GM03348 (cell line): ENCODE measurements at regions not wholly inside any gene's neighbourhood (a gene's known extent, or its start where the extent isn't known, plus 50 kb on each side); places are given as distances from the start of the nearest gene placed in this dataset.

Source experiments
- DNase-seq: peaks from one replicate; pipeline ENCODE4 v3.0.0; 2012; ENCODE audit warnings: low spot score

- no peak for DNase-seq
These were observed 595.4 kb upstream of the AGA start for GRCh38 chr4:178037459-178038214.

GRCh38 chr4:178056996-178057395 is 614.8 kb upstream of the AGA start:
- DNase-seq: no peak

GRCh38 chr4:178063568-178063967 is 621.3 kb upstream of the AGA start:
- no peak for DNase-seq

- DNase-seq: no peak
These were observed 624.2 kb upstream of the AGA start for GRCh38 chr4:178066338-178066941.

GRCh38 chr4:178068136-178068535 is 625.9 kb upstream of the AGA start:
- no peak for DNase-seq

GRCh38 chr4:178070163-178070562 is 627.9 kb upstream of the AGA start:
- no peak for DNase-seq

- no peak for DNase-seq
These were observed 638.1 kb upstream of the AGA start for GRCh38 chr4:178080312-178080711.

GRCh38 chr4:178081176-178081575 is 638.9 kb upstream of the AGA start:
- no peak for DNase-seq

GRCh38 chr4:178081896-178082295 is 639.7 kb upstream of the AGA start:
- no peak for DNase-seq

GRCh38 chr4:178082906-178083305 is 640.7 kb upstream of the AGA start:
- no peak for DNase-seq

- no peak for DNase-seq
These were observed 641.7 kb upstream of the AGA start for GRCh38 chr4:178083968-178084367.

GRCh38 chr4:178086320-178086719 is 644.1 kb upstream of the AGA start:
- DNase-seq: no peak

- DNase-seq: no peak
These were observed 648.6 kb upstream of the AGA start for GRCh38 chr4:178090640-178091411.

GRCh38 chr4:178102139-178102538 is 659.9 kb upstream of the AGA start:
- DNase-seq: no peak

- DNase-seq: no peak
These were observed 663.0 kb upstream of the AGA start for GRCh38 chr4:178105242-178105641.

- no peak for DNase-seq
These were observed 694.6 kb upstream of the AGA start for GRCh38 chr4:178136736-178137345.

- DNase-seq: no peak
These were observed 695.7 kb upstream of the AGA start for GRCh38 chr4:178137732-178138471.

- DNase-seq: no peak
These were observed 696.3 kb upstream of the AGA start for GRCh38 chr4:178138491-178138890.

- DNase-seq: no peak
These were observed 698.2 kb upstream of the AGA start for GRCh38 chr4:178140326-178140915.

GRCh38 chr4:178142724-178143123 is 700.5 kb upstream of the AGA start:
- no peak for DNase-seq

- DNase-seq: no peak
These were observed 705.9 kb upstream of the AGA start for GRCh38 chr4:178148106-178148505.
